ENCODE measurements at regions not wholly inside any gene's neighbourhood (a gene's known extent, or its start where the extent isn't known, plus 50 kb on each side); places are given as distances from the start of the nearest gene placed in this dataset.

GRCh38 chr2:16136461-16137035, 196.2 kb downstream of the MYCN start:
- no peak for DNase-seq (ENCODE audit: low spot score in 2 of 2)
- H3K4me3 ChIP-seq: no peak overlapping the region
- no peak overlapping the region for H3K27ac ChIP-seq
- no peaks in the 10 kb centered on the region for H3K36me3 ChIP-seq
- no peaks in the 10 kb centered on the region for H3K4me1 ChIP-seq
- H3K27me3 ChIP-seq: no peaks in the 10 kb centered on the region
- H3K9me3 ChIP-seq: no peaks in the 10 kb centered on the region
- WGBS: 84% methylated on average over 3 of the region's 3 CpGs
- TF ChIP-seq POLR2AphosphoS5 (IDR thresholded peaks at IDR 0.05): no peak
- TF ChIP-seq POLR2A (IDR thresholded peaks at IDR 0.05): no peak
- no peak for TF ChIP-seq EP300 (IDR thresholded peaks at IDR 0.05)

GRCh38 chr2:16135913-16136310, 195.6 kb downstream of the MYCN start:
- H3K27me3 ChIP-seq: no peaks in the 10 kb centered on the region
- DNase-seq (ENCODE audit: low spot score in 2 of 2): no peak
- H3K9me3 ChIP-seq: no peaks in the 10 kb centered on the region
- H3K4me3 ChIP-seq: no peak overlapping the region
- no peak for TF ChIP-seq CTCF (IDR thresholded peaks at IDR 0.05)
- no peak for TF ChIP-seq POLR2AphosphoS5 (IDR thresholded peaks at IDR 0.05)
- TF ChIP-seq EP300 (IDR thresholded peaks at IDR 0.05): no peak
- no peak for TF ChIP-seq POLR2A (IDR thresholded peaks at IDR 0.05)
- 40% methylated on average over 1 of the region's 1 CpG for WGBS
- H3K27ac ChIP-seq: no peak overlapping the region
- no peaks in the 10 kb centered on the region for H3K36me3 ChIP-seq
- H3K4me1 ChIP-seq: no peaks in the 10 kb centered on the region

- Histone ChIP-seq H3K27me3 (no peaks in the 10 kb centered on the region), H3K4me1 (no peaks in the 10 kb centered on the region), H3K9me3 (no peaks in the 10 kb centered on the region), H3K27ac (no peak overlapping the region), H3K4me3 (no peak overlapping the region), H3K36me3 (no peaks in the 10 kb centered on the region)
- no peak for DNase-seq (ENCODE audit: low spot score in 2 of 2)
- no peak for TF ChIP-seq EP300 (IDR thresholded peaks at IDR 0.05)
- TF ChIP-seq CTCF (IDR thresholded peaks at IDR 0.05): no peak
- no peak for TF ChIP-seq POLR2AphosphoS5 (IDR thresholded peaks at IDR 0.05)
- no peak for TF ChIP-seq POLR2A (IDR thresholded peaks at IDR 0.05)
Measured at GRCh38 chr2:16135196-16135912, 195.0 kb downstream of the MYCN start.

- Histone ChIP-seq H3K4me1 (no peaks in the 10 kb centered on the region), H3K9me3 (no peaks in the 10 kb centered on the region), H3K27ac (no peak overlapping the region), H3K27me3 (no peaks in the 10 kb centered on the region), H3K4me3 (no peak overlapping the region), H3K36me3 (no peaks in the 10 kb centered on the region)
- TF ChIP-seq CTCF (IDR thresholded peaks at IDR 0.05): no peak
- no peak for TF ChIP-seq POLR2A (IDR thresholded peaks at IDR 0.05)
- no peak for TF ChIP-seq EP300 (IDR thresholded peaks at IDR 0.05)
- no peak for TF ChIP-seq POLR2AphosphoS5 (IDR thresholded peaks at IDR 0.05)
- 85% methylated on average over 8 of the region's 9 CpGs for WGBS
- DNase-seq (ENCODE audit: low spot score in 2 of 2): no peak
Measured at GRCh38 chr2:16134436-16135165, 194.3 kb downstream of the MYCN start.

- no peak for DNase-seq (ENCODE audit: low spot score in 2 of 2)
- Histone ChIP-seq H3K4me3 (no peak overlapping the region), H3K36me3 (no peaks in the 10 kb centered on the region), H3K27ac (no peak overlapping the region), H3K4me1 (no peaks in the 10 kb centered on the region), H3K9me3 (no peaks in the 10 kb centered on the region), H3K27me3 (peaks cover 2% of the 10 kb centered on the region)
- WGBS: 89% methylated on average over 8 of the region's 8 CpGs
- TF ChIP-seq POLR2A (IDR thresholded peaks at IDR 0.05) (no peak), EP300 (IDR thresholded peaks at IDR 0.05) (no peak), POLR2AphosphoS5 (IDR thresholded peaks at IDR 0.05) (no peak), CTCF (IDR thresholded peaks at IDR 0.05) (no peak)
Measured at GRCh38 chr2:16130906-16131400, 190.6 kb downstream of the MYCN start.
